GM12864 (cell line): ENCODE measurements at regions not wholly inside any gene's neighbourhood (a gene's known extent, or its start where the extent isn't known, plus 50 kb on each side); places are given as distances from the start of the nearest gene placed in this dataset.

Experiments used
- DNase-seq: peaks from one replicate; pipeline ENCODE4 v3.0.0-alpha.2; 2011; ENCODE audit warnings: low read depth
- H3K4me3 ChIP-seq: 2 replicates; pipeline ENCODE4 v1.5.1; 2011; ENCODE audit warnings: mild to moderate bottlenecking, low read depth, low read length, control low read depth
- CTCF ChIP-seq: IDR thresholded peaks from 2 replicates; pipeline ENCODE4 v1.5.1; 2011; ENCODE audit warnings: low read depth, mild to moderate bottlenecking, moderate library complexity, low read length, control low read depth, inconsistent platforms; ENCODE audit errors: missing control alignments

GRCh38 chr11:98207086-98207485 is 813.7 kb upstream of the CNTN5 start:
- TF ChIP-seq CTCF = no peak
- no peak for DNase-seq

DNA sequence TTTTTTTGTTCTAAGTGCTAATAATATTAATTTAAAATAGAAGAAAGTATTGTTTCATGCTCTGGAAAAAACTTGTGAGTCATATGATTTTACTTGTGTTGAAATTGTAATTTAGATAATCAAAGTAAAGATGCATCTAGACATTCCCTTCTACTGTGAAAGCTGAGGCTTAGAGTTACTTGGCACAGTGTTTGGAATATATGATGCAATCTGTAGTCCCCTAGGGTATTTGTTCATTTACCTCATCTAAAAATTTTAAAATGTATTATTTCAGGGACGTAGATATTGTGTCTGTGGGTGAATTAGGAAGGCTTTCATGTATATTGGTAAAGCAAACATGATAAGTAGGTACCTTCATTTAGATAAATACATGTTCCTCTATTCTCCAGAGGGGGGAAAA is 793.5 kb upstream of the CNTN5 start:
- TF ChIP-seq CTCF = no peak
- H3K4me3 ChIP-seq = no peak overlapping the region
- no peak for DNase-seq

More at GRCh38 chr11:98207086-98207485, 813.7 kb upstream of the CNTN5 start:
- no peak overlapping the region for H3K4me3 ChIP-seq

- no peak overlapping the region for H3K4me3 ChIP-seq
- DNase-seq = no peak
- no peak for TF ChIP-seq CTCF
Measured at GRCh38 chr11:98230678-98231077, 790.1 kb upstream of the CNTN5 start.

DNA sequence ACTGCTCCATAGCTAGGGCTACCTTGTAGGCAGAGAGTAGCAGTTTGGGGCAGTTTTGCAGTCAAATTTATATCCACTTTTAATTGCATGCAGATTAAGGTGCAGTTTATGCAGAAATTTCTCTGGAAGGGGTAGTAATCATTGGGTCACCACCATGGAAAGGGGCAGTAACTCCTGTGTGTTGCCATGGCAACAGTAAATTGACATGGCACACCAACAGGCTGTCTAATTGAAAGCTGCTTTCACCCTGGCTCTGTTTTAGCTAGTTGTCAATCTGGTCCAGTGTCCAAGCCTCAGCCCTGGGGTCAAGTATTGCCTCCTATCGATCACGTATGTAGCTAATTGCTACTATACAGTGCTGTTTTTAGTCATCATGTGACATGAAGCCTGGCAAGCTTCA is 786.1 kb upstream of the CNTN5 start:
- H3K4me3 ChIP-seq = no peak overlapping the region
- no peak for DNase-seq
- no peak for TF ChIP-seq CTCF

GRCh38 chr11:98243897-98244296 is 776.9 kb upstream of the CNTN5 start:
- no peak for DNase-seq
- no peak for TF ChIP-seq CTCF
- no peak overlapping the region for H3K4me3 ChIP-seq

DNA sequence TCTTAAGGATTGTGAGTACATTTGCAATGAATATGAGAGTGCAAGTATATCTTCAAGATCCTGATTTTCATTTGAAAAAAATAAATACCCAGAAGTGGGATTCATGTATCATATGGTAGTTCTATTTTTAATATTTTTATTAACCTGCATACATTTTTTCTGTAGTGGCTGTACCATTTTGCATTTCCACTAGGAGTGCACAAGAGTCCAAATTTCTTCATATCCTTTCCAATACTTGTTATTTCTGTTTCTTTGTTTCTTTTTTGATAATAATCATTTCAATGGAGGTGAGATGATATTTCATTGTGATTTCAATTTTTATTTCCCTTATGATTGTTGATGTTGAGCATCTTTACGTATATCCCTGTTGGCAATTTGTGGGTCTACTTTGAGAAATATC is 759.8 kb upstream of the CNTN5 start:
- TF ChIP-seq CTCF = no peak
- no peak for DNase-seq

DNA sequence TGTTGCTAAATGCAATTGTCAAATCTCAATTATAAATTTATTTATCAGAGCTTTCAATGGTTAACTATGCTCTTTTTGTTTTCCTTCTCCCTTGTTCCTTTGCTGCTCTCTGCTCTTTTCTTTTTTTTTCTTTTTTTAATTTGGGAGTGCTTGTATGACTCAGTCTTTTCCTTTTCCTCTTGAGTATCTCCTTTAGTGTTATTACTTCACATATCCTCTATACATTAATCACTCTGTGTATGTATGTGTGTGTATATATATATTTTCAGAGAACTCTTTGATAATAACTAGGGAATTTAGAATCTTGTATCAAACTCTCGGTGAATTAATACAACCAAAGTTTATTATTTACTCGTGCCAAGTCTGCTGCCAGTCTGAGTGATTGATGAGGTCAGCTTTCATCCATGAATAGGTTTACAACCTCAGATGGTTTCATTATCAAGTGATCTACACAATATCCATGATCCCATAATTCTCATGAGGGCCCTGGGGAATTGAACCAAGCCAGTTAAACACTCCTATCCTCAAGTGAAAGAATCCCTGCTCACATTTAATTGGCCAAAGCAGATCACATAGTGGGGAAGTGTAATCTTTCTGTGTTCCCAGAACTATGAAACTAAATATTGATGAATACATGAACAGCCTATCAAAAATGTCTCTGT is 743.4 kb upstream of the CNTN5 start:
- TF ChIP-seq CTCF = no peak

More for the DNA sequence above, 759.8 kb upstream of the CNTN5 start:
- H3K4me3 ChIP-seq = no peak overlapping the region

More for the DNA sequence above, 743.4 kb upstream of the CNTN5 start:
- no peak overlapping the region for H3K4me3 ChIP-seq
- DNase-seq = no peak
